A673 (cell line): ENCODE measurements at regions not wholly inside any gene's neighbourhood (a gene's known extent, or its start where the extent isn't known, plus 50 kb on each side); places are given as distances from the start of the nearest gene placed in this dataset.

ENCODE experiments used
- BruUV-seq: library from RNA; stranded (reverse); fragments of 400-500 nt; replicated peaks from 2 replicates; lab custom pipeline; 2021; lab: Mats Ljungman, UMichigan
- CTCF ChIA-PET: fragments of 300-600 bp; sonication (Branson Sonifier 250); formaldehyde crosslinking; loops from one replicate; lab custom pipeline; 2022; ENCODE audit warnings: antibody characterized with exemption; lab: Charles Lee
- POLR2A ChIA-PET: fragments of 300-600 bp; sonication (Branson Sonifier 250); formaldehyde crosslinking; loops from one replicate; lab custom pipeline; 2022; ENCODE audit warnings: antibody characterized with exemption; ENCODE audit not compliant: low non-redundant PET; lab: Charles Lee
- DNase-seq: peaks from one replicate; pipeline ENCODE4 v3.0.0-alpha.2; 2015; ENCODE audit warnings: low spot score
- H3K27ac ChIP-seq: fragments of 200-600 bp; sonication (generic); 2 replicates; pipeline ENCODE4 v1.5.1; 2016; ENCODE audit warnings: mixed run types, low read depth, mild to moderate bottlenecking, mixed read lengths, antibody characterized with exemption, low read length; ENCODE audit not compliant: poor library complexity, severe bottlenecking
- H3K27me3 ChIP-seq: fragments of 200-600 bp; sonication (generic); replicated peaks from 2 replicates; pipeline ENCODE4 v1.6.1; 2017; ENCODE audit warnings: mixed run types, low read depth, mild to moderate bottlenecking, mixed read lengths, antibody characterized with exemption, low read length; ENCODE audit not compliant: insufficient read depth, poor library complexity
- H3K36me3 ChIP-seq: fragments of 200-600 bp; sonication (generic); 2 replicates; pipeline ENCODE4 v1.6.1; 2016; ENCODE audit warnings: mixed run types, mild to moderate bottlenecking, mixed read lengths, antibody characterized with exemption, low read length; ENCODE audit not compliant: insufficient read depth, poor library complexity, severe bottlenecking
- H3K4me1 ChIP-seq: fragments of 200-600 bp; sonication (generic); 2 replicates; pipeline ENCODE4 v1.6.1; 2017; ENCODE audit warnings: mixed run types, mild to moderate bottlenecking, mixed read lengths, antibody characterized with exemption, low read length; ENCODE audit not compliant: insufficient read depth, poor library complexity, severe bottlenecking
- H3K4me3 ChIP-seq: fragments of 200-600 bp; sonication (generic); 2 replicates; pipeline ENCODE4 v1.5.1; 2016; ENCODE audit warnings: low read depth, mixed run types, mild to moderate bottlenecking, mixed read lengths, low read length; ENCODE audit not compliant: poor library complexity, severe bottlenecking
- H3K9me3 ChIP-seq: fragments of 200-600 bp; sonication (generic); 2 replicates; pipeline ENCODE4 v1.6.1; 2016; ENCODE audit warnings: mixed run types, low read depth, mild to moderate bottlenecking, mixed read lengths, antibody characterized with exemption, low read length; ENCODE audit not compliant: poor library complexity, severe bottlenecking
- EZH2 ChIP-seq: fragments of 200-600 bp; sonication (generic); IDR thresholded peaks from 2 replicates; pipeline ENCODE4 v1.6.1; 2017; ENCODE audit warnings: borderline replicate concordance, low read depth, mild to moderate bottlenecking, mixed read lengths, antibody characterized with exemption, low read length; ENCODE audit not compliant: poor library complexity, severe bottlenecking
- intact Hi-C: fragments of 100-400 bp; cut with micrococcal nuclease; formaldehyde crosslinking; loops from one replicate; pipeline ENCODE4 v1.10.0; 2022; ENCODE audit not compliant: unreplicated experiment
- TF ChIP-seq, protein P1 (sequence below): fragments of 300-800, 200-600 bp; sonication (generic); conservative IDR thresholded peaks from 2 replicates; pipeline ENCODE4 v1.5.1; 2017; ENCODE audit warnings: low read depth, mild to moderate bottlenecking, antibody characterized with exemption, low read length, moderate library complexity, mixed read lengths

DNA sequence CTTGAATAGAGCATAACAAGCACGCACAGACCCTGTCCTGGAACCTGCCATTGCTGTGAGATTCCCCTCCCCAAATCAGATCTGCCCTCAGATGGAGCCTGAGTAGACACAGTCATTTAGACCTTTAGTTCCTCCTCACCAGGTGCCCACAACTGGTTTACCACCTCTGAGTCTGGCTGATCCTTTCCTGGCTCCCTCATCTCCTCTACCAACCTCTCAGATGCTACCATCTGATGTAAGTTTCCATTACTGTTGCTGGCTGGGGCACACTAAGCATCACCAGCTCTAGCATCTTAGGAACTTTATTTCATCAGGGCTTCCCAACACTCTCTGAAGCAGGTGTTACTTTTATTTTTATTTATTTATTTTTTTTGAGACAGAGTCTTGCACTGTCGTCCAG lies 288.3 kb downstream of the TLE3 start:
- POLR2A ChIA-PET: no interaction called here
- CTCF ChIA-PET: no interaction called here
- H3K27me3 ChIP-seq: no peaks in the 10 kb centered on the region
- intact Hi-C loops: no loop called here
- no TSS peak for BruUV-seq
- H3K4me1 ChIP-seq: no peaks in the 10 kb centered on the region
- no peak for TF ChIP-seq EZH2
- TF ChIP-seq, protein P1, sequence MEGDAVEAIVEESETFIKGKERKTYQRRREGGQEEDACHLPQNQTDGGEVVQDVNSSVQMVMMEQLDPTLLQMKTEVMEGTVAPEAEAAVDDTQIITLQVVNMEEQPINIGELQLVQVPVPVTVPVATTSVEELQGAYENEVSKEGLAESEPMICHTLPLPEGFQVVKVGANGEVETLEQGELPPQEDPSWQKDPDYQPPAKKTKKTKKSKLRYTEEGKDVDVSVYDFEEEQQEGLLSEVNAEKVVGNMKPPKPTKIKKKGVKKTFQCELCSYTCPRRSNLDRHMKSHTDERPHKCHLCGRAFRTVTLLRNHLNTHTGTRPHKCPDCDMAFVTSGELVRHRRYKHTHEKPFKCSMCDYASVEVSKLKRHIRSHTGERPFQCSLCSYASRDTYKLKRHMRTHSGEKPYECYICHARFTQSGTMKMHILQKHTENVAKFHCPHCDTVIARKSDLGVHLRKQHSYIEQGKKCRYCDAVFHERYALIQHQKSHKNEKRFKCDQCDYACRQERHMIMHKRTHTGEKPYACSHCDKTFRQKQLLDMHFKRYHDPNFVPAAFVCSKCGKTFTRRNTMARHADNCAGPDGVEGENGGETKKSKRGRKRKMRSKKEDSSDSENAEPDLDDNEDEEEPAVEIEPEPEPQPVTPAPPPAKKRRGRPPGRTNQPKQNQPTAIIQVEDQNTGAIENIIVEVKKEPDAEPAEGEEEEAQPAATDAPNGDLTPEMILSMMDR: no peak
- no peak overlapping the region for H3K4me3 ChIP-seq
- H3K27ac ChIP-seq: no peak overlapping the region
- no peak for DNase-seq
- H3K36me3 ChIP-seq: no peaks in the 10 kb centered on the region
- H3K9me3 ChIP-seq: no peaks in the 10 kb centered on the region

DNA sequence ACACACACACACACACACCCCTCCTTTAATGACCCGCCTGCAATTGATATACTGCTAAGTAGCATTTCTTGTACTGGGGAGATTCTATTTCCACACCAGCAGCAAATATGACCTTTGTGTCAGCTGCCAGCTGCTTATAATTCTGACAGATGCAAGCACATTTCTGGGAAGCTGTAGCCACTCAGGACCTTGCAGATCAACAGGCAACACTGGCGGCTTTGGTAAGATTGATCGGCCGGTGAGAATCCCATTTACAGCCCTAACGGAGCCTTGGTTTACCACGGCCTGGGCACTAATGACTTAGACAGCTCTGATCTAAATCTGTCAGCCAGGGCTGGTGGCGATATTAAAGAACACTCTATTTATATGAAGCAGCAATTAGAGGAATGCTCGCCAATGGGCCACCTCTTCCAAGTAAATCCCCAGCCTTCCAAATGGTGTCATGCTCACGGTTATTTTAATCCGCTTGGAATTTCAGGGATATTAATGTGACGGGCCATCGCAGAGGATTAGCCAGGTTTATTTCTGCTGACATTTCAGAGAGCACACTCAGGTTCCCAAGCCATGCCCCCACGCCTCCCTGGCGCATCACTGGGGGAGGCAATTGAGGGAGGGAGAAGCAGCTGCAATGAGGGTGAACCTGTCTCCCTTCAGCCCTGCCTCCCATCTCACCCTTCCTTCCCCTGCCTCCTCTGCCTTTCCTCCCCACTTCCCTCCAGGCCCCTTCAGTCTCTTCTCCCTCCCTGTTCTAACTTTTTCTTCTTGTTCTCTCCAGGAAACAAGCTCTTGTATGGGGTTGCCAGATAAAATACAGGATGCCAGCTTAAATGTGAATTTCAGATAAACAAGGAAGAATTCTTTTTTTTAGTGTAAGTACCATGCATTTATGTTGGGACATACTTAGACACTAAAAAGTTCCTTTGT lies 287.0 kb downstream of the TLE3 start:
- Histone ChIP-seq H3K36me3 (no peaks in the 10 kb centered on the region), H3K27me3 (no peaks in the 10 kb centered on the region), H3K4me1 (no peaks in the 10 kb centered on the region), H3K9me3 (no peaks in the 10 kb centered on the region), H3K27ac (no peak overlapping the region), H3K4me3 (no peak overlapping the region)
- no peak for DNase-seq
- TF ChIP-seq, protein P1: no peak
- TF ChIP-seq EZH2: no peak
- no TSS peak for BruUV-seq
- ChIA-PET CTCF (no interaction called here), POLR2A (no interaction called here)
- intact Hi-C loops: no loop called here

DNA sequence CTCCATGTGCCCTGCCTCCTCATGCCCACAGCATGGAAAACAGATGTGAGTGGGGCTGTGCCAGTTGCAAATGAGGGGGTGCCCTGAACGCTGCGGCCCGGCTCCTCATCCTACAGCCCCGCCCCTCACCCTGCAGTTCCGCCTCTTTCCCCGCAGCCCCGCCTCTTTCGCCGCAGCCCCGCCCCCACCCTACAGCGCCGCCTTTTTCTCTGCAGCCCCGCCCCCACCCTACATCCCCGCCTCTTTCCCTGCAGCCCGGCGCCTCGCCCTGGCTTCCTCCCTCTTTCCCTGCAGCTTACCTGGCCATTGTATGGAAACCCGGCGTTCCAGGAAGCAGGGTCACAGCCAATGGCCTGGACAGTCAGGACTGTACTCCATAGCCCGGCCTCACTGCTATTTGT lies 284.9 kb downstream of the TLE3 start:
- H3K4me1 ChIP-seq: no peaks in the 10 kb centered on the region
- ChIA-PET POLR2A (no interaction called here), CTCF (no interaction called here)
- no peaks in the 10 kb centered on the region for H3K9me3 ChIP-seq
- H3K4me3 ChIP-seq: no peak overlapping the region
- TF ChIP-seq EZH2: no peak
- TF ChIP-seq, protein P1: no peak
- H3K27me3 ChIP-seq: no peaks in the 10 kb centered on the region
- no peaks in the 10 kb centered on the region for H3K36me3 ChIP-seq
- intact Hi-C loops: no loop called here
- BruUV-seq: no TSS peak
- DNase-seq: no peak
- H3K27ac ChIP-seq: no peak overlapping the region
